ENCODE measurements at regions not wholly inside any gene's neighbourhood (a gene's known extent, or its start where the extent isn't known, plus 50 kb on each side); places are given as distances from the start of the nearest gene placed in this dataset.

DNA sequence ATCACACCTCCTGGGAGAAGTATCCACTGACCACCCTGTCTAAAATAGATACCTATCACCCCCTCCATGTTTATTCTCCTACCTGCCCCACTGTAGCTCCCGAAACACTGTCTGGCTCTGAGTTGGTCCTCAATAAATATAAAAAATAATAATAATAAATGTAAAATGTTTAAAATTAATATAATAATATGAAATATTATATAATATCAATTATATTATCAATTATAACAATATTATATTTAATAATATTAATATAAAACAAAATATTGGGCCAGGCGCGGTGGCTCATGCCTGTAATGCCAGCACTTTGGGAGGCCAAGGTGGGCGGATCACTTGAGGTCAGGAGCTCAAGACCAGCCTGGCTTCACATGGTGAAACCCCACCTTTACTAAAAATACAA is 52.3 kb upstream of the TIAM1 start:
- BruUV-seq (replicated peaks): no TSS peak
- Histone ChIP-seq H3K9me3 (ENCODE audit: low read length) (no peaks in the 10 kb centered on the region), H3K27ac (ENCODE audit: low read depth, low read length, poor library complexity, severe bottlenecking) (no peak overlapping the region), H3K36me3 (ENCODE audit: insufficient read depth, low read length) (no peaks in the 10 kb centered on the region), H3K4me2 (ENCODE audit: low read length) (no peak overlapping the region), H4K20me1 (ENCODE audit: insufficient read depth, low read length) (no peaks in the 10 kb centered on the region), H2AFZ (ENCODE audit: low read length) (no peak overlapping the region), H3K79me2 (ENCODE audit: insufficient read depth, low read depth, low read length) (peaks cover 3% of the 10 kb centered on the region; the same call in 1 of the 2 replicates), H3K4me3 (ENCODE audit: low read depth, low read length, poor library complexity, severe bottlenecking) (no peak overlapping the region), H3K4me1 (ENCODE audit: insufficient read depth, low read length, poor library complexity, severe bottlenecking) (peaks cover 40% of the 10 kb centered on the region), H3K9me2 (ENCODE audit: insufficient read depth, low read length) (no peaks in the 10 kb centered on the region)
- TF ChIP-seq EZH2phosphoT487 (IDR thresholded peaks at IDR 0.05; ENCODE audit: borderline replicate concordance, low read depth, low read length): no peak
- TF ChIP-seq, protein P1, sequence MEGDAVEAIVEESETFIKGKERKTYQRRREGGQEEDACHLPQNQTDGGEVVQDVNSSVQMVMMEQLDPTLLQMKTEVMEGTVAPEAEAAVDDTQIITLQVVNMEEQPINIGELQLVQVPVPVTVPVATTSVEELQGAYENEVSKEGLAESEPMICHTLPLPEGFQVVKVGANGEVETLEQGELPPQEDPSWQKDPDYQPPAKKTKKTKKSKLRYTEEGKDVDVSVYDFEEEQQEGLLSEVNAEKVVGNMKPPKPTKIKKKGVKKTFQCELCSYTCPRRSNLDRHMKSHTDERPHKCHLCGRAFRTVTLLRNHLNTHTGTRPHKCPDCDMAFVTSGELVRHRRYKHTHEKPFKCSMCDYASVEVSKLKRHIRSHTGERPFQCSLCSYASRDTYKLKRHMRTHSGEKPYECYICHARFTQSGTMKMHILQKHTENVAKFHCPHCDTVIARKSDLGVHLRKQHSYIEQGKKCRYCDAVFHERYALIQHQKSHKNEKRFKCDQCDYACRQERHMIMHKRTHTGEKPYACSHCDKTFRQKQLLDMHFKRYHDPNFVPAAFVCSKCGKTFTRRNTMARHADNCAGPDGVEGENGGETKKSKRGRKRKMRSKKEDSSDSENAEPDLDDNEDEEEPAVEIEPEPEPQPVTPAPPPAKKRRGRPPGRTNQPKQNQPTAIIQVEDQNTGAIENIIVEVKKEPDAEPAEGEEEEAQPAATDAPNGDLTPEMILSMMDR (conservative IDR thresholded peaks at IDR 0.05; ENCODE audit: low read length): no peak
- DNase-seq (ENCODE audit: low spot score): no peak
- intact Hi-C loops (cut with micrococcal nuclease; ENCODE audit: unreplicated experiment): loop anchor here (2.0 kb wide), 1 partner anchor 162 kb away; no protein-coding TSS in a partner anchor
- ChIA-PET POLR2A (interaction anchor here (0.7 kb wide), 1 partner anchor 198 kb away, joined by 3 read pairs; no protein-coding TSS in a partner anchor), CTCF (ENCODE audit: unreplicated experiment) (no interaction called here)

DNA sequence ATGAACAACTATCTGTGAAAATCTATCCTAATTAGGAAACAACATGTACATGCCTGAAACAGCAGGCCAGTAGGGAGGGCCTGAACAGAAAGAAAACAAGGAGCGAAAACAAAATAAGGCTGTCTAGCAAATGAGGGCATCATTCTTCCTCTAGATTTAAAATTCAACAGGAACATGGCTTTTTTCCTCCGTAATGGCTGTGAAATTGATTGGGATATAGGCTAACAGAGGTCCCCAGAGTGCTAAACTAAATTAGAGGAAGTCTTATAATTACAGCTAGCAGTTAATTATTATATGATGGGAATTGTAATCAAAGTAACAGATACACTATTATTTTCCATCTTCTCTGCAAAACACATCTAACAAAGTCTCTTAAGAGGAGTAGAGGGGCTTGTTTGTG is 51.7 kb upstream of the TIAM1 start:
- Histone ChIP-seq H3K36me3 (ENCODE audit: insufficient read depth, low read length) (no peaks in the 10 kb centered on the region), H3K9me3 (ENCODE audit: low read length) (no peaks in the 10 kb centered on the region), H3K4me1 (ENCODE audit: insufficient read depth, low read length, poor library complexity, severe bottlenecking) (peaks cover 38% of the 10 kb centered on the region), H3K9me2 (ENCODE audit: insufficient read depth, low read length) (no peaks in the 10 kb centered on the region), H3K4me3 (ENCODE audit: low read depth, low read length, poor library complexity, severe bottlenecking) (no peak overlapping the region), H2AFZ (ENCODE audit: low read length) (no peak overlapping the region), H3K79me2 (ENCODE audit: insufficient read depth, low read depth, low read length) (peaks cover 3% of the 10 kb centered on the region; the same call in 1 of the 2 replicates), H3K27ac (ENCODE audit: low read depth, low read length, poor library complexity, severe bottlenecking) (no peak overlapping the region), H3K4me2 (ENCODE audit: low read length) (no peak overlapping the region), H4K20me1 (ENCODE audit: insufficient read depth, low read length) (no peaks in the 10 kb centered on the region)
- no peak for TF ChIP-seq EZH2phosphoT487 (IDR thresholded peaks at IDR 0.05; ENCODE audit: borderline replicate concordance, low read depth, low read length)
- TF ChIP-seq, protein P1 (conservative IDR thresholded peaks at IDR 0.05; ENCODE audit: low read length): no peak
- ChIA-PET POLR2A (no interaction called here), CTCF (ENCODE audit: unreplicated experiment) (no interaction called here)
- BruUV-seq (replicated peaks): no TSS peak
- no peak for DNase-seq (ENCODE audit: low spot score)
- intact Hi-C loops (cut with micrococcal nuclease; ENCODE audit: unreplicated experiment): loop anchor here (2.0 kb wide), 1 partner anchor 163 kb away; no protein-coding TSS in a partner anchor

DNA sequence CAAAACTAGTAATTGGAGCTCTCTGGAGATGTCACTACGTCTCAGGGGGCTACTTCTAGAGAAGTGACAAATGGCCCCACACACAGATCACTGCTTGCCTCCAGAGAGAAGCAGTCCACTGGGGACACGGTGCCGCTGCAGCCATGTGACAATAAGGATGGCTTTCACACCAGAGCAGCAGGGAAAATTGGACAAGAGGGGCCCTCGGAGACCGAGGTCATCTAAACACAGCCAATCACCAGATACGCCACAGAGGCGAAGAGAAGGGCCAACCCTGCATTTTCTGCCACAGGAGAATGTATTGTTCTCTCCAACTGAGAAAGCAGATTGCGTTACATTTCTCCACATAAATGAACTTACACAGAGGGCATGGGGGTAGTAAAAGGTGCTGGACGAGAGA is 51.2 kb upstream of the TIAM1 start:
- POLR2A ChIA-PET: no interaction called here
- no TSS peak for BruUV-seq (replicated peaks)
- Histone ChIP-seq H3K4me1 (ENCODE audit: insufficient read depth, low read length, poor library complexity, severe bottlenecking) (peaks cover 33% of the 10 kb centered on the region), H3K36me3 (ENCODE audit: insufficient read depth, low read length) (no peaks in the 10 kb centered on the region), H3K4me2 (ENCODE audit: low read length) (no peak overlapping the region), H3K79me2 (ENCODE audit: insufficient read depth, low read depth, low read length) (peaks cover 3% of the 10 kb centered on the region; the same call in 1 of the 2 replicates), H3K27ac (ENCODE audit: low read depth, low read length, poor library complexity, severe bottlenecking) (no peak overlapping the region), H4K20me1 (ENCODE audit: insufficient read depth, low read length) (no peaks in the 10 kb centered on the region), H3K4me3 (ENCODE audit: low read depth, low read length, poor library complexity, severe bottlenecking) (no peak overlapping the region), H2AFZ (ENCODE audit: low read length) (no peak overlapping the region), H3K9me2 (ENCODE audit: insufficient read depth, low read length) (no peaks in the 10 kb centered on the region), H3K9me3 (ENCODE audit: low read length) (no peaks in the 10 kb centered on the region)
- CTCF ChIA-PET (ENCODE audit: unreplicated experiment): interaction anchor here (0.7 kb wide), 1 partner anchor 139 kb away, joined by 4 read pairs; no protein-coding TSS in a partner anchor
- intact Hi-C loops (cut with micrococcal nuclease; ENCODE audit: unreplicated experiment): no loop called here
- no peak for DNase-seq (ENCODE audit: low spot score)
- TF ChIP-seq, protein P1 (conservative IDR thresholded peaks at IDR 0.05; ENCODE audit: low read length): no peak
- TF ChIP-seq EZH2phosphoT487 (IDR thresholded peaks at IDR 0.05; ENCODE audit: borderline replicate concordance, low read depth, low read length): no peak
